IMR-90 (cell line): ENCODE measurements at regions not wholly inside any gene's neighbourhood (a gene's known extent, or its start where the extent isn't known, plus 50 kb on each side); places are given as distances from the start of the nearest gene placed in this dataset.

Experiments
- ATAC-seq: fragments of 200-7000 bp; cut with Tn5 transposase; 2 replicates; pipeline ENCODE4 v1.9.1; 2020; ENCODE audit warnings: low read depth, mild to moderate bottlenecking, moderate library complexity
- BruUV-seq: library from RNA; stranded (reverse); fragments of 400-500 nt; replicated peaks from 2 replicates; lab custom pipeline; 2021; lab: Mats Ljungman, UMichigan
- CTCF ChIA-PET: fragments of 300-600 bp; formaldehyde crosslinking; extraction: SDS; loops from one replicate; lab custom pipeline; 2021; ENCODE audit warnings: antibody characterized with exemption; lab: Yijun Ruan, JAX
- POLR2A ChIA-PET: fragments of 300-600 bp; sonication (Branson Sonifier 250); formaldehyde crosslinking; loops from one replicate; lab custom pipeline; 2022; ENCODE audit warnings: antibody characterized with exemption; ENCODE audit not compliant: unreplicated experiment; lab: Charles Lee
- DNase-seq: peaks from one replicate; pipeline ENCODE4 v3.0.0; 2013
- H2AFZ ChIP-seq: replicated peaks from 2 replicates; pipeline ENCODE3; 2013; ENCODE audit warnings: low read length, mild to moderate bottlenecking; ENCODE audit not compliant: poor library complexity
- H2AK5ac ChIP-seq: 2 replicates; pipeline ENCODE4 v1.6.1; 2013; ENCODE audit warnings: low read depth, low read length, inconsistent platforms
- H2AK9ac ChIP-seq: replicated peaks from 2 replicates; pipeline ENCODE3; 2013; ENCODE audit warnings: mild to moderate bottlenecking, low read depth, low read length, moderate library complexity; ENCODE audit not compliant: poor library complexity
- H2BK120ac ChIP-seq: 2 replicates; pipeline ENCODE4 v1.6.1; 2013; ENCODE audit warnings: low read depth, low read length, inconsistent platforms
- H2BK15ac ChIP-seq: 3 replicates; pipeline ENCODE4 v1.6.1; 2013; ENCODE audit warnings: low read depth, low read length, inconsistent platforms
- H2BK20ac ChIP-seq: 2 replicates; pipeline ENCODE4 v1.6.1; 2013; ENCODE audit warnings: low read depth, mild to moderate bottlenecking, inconsistent platforms, low read length, moderate library complexity
- H2BK5ac ChIP-seq: 2 replicates; pipeline ENCODE4 v1.6.1; 2013; ENCODE audit warnings: mild to moderate bottlenecking, low read depth, low read length, inconsistent platforms; ENCODE audit not compliant: poor library complexity, severe bottlenecking
- H3K14ac ChIP-seq: replicated peaks from 2 replicates; pipeline ENCODE4 v1.6.1; 2013; ENCODE audit warnings: low read depth, low read length, inconsistent platforms
- H3K18ac ChIP-seq: 2 replicates; pipeline ENCODE4 v1.6.1; 2013; ENCODE audit warnings: low read depth, low read length, control low read depth
- H3K23ac ChIP-seq: 2 replicates; pipeline ENCODE4 v1.6.1; 2013; ENCODE audit warnings: low read depth, low read length, inconsistent platforms
- H3K27ac ChIP-seq: 2 replicates; pipeline ENCODE4 v1.5.1; 2013; ENCODE audit warnings: mild to moderate bottlenecking, control low read depth, low read length; ENCODE audit not compliant: insufficient read depth
- H3K27me3 ChIP-seq: 2 replicates; pipeline ENCODE4 v1.6.1; 2013; ENCODE audit warnings: low read length; ENCODE audit not compliant: control insufficient read depth, insufficient read depth
- H3K36me3 ChIP-seq: 2 replicates; pipeline ENCODE4 v1.6.1; 2013; ENCODE audit warnings: low read length, mixed read lengths; ENCODE audit not compliant: control insufficient read depth, insufficient read depth
- H3K4ac ChIP-seq: 2 replicates; pipeline ENCODE4 v1.6.1; 2013; ENCODE audit warnings: low read depth, low read length, inconsistent platforms
- H3K4me1 ChIP-seq: 2 replicates; pipeline ENCODE4 v1.6.1; 2013; ENCODE audit warnings: low read length, mixed read lengths; ENCODE audit not compliant: control insufficient read depth, insufficient read depth
- H3K4me2 ChIP-seq: 2 replicates; pipeline ENCODE4 v1.6.1; 2013; ENCODE audit warnings: low read depth, mild to moderate bottlenecking, control low read depth, low read length, moderate library complexity
- H3K4me3 ChIP-seq: 2 replicates; pipeline ENCODE4 v1.5.1; 2013; ENCODE audit warnings: low read depth, mild to moderate bottlenecking, control low read depth, low read length, moderate library complexity; ENCODE audit not compliant: insufficient read depth
- H3K56ac ChIP-seq: 2 replicates; pipeline ENCODE4 v1.6.1; 2013; ENCODE audit warnings: low read length, inconsistent platforms; ENCODE audit not compliant: insufficient read depth; ENCODE audit errors: extremely low read depth
- H3K79me1 ChIP-seq, 2 experiments: 2 replicates each; pipeline ENCODE4 v1.6.1; 2013; ENCODE audit warnings: low read length in 2 of 2, inconsistent platforms in 1 of 2, low read depth in 1 of 2
- H3K9ac ChIP-seq: 2 replicates; pipeline ENCODE4 v1.6.1; 2013; ENCODE audit warnings: low read depth, low read length, control low read depth
- H3K9me1 ChIP-seq: 2 replicates; pipeline ENCODE4 v1.6.1; 2013; ENCODE audit warnings: low read length, inconsistent platforms; ENCODE audit not compliant: insufficient read depth
- H3K9me3 ChIP-seq: 2 replicates; pipeline ENCODE4 v1.6.1; 2013; ENCODE audit warnings: low read length; ENCODE audit not compliant: control insufficient read depth, insufficient read depth
- H4K20me1 ChIP-seq: 2 replicates; pipeline ENCODE4 v1.6.1; 2013; ENCODE audit warnings: low read length, inconsistent platforms; ENCODE audit not compliant: insufficient read depth
- H4K5ac ChIP-seq: 2 replicates; pipeline ENCODE4 v1.6.1; 2013; ENCODE audit warnings: mild to moderate bottlenecking, low read depth, low read length, control low read depth
- H4K8ac ChIP-seq, 2 experiments: 2 replicates each; pipeline ENCODE4 v1.6.1; 2013; ENCODE audit warnings: low read depth in 2 of 2, low read length in 2 of 2, control low read depth in 1 of 2, inconsistent platforms in 1 of 2
- H4K91ac ChIP-seq: 2 replicates; pipeline ENCODE4 v1.6.1; 2013; ENCODE audit warnings: low read depth, low read length, inconsistent platforms; ENCODE audit not compliant: insufficient read depth
- BHLHE40 ChIP-seq: fragments of 150-350 bp; IDR thresholded peaks from 2 replicates; pipeline ENCODE4 v1.6.1; 2016; ENCODE audit warnings: mild to moderate bottlenecking, low read depth, low read length
- CHD1 ChIP-seq: IDR thresholded peaks from 2 replicates; pipeline ENCODE4 v1.6.1; 2012; ENCODE audit warnings: low read depth, low read length, improper control_type of control experiment
- CTCF ChIP-seq: conservative IDR thresholded peaks from 2 replicates; pipeline ENCODE4 v1.5.1; 2012; ENCODE audit warnings: mild to moderate bottlenecking, low read depth, low read length, improper control_type of control experiment
- FOS ChIP-seq: fragments of 150-350 bp; IDR thresholded peaks from 2 replicates; pipeline ENCODE4 v1.6.1; 2016; ENCODE audit warnings: low read depth, low read length
- MAFK ChIP-seq: IDR thresholded peaks from 2 replicates; pipeline ENCODE4 v1.6.1; 2012; ENCODE audit warnings: low read depth, low read length, improper control_type of control experiment
- MAZ ChIP-seq: IDR thresholded peaks from 2 replicates; pipeline ENCODE4 v1.6.1; 2012; ENCODE audit warnings: low read depth, mild to moderate bottlenecking, low read length, improper control_type of control experiment, moderate library complexity, borderline replicate concordance
- MXI1 ChIP-seq: IDR thresholded peaks from 2 replicates; pipeline ENCODE4 v1.6.1; 2012; ENCODE audit warnings: low read depth, mild to moderate bottlenecking, low read length, moderate library complexity, borderline replicate concordance
- POLR2A ChIP-seq: IDR thresholded peaks from 2 replicates; pipeline ENCODE4 v1.6.1; 2012; ENCODE audit warnings: mild to moderate bottlenecking, low read depth, low read length
- RAD21 ChIP-seq: IDR thresholded peaks from 2 replicates; pipeline ENCODE4 v1.6.1; 2012; ENCODE audit warnings: low read length, improper control_type of control experiment
- RCOR1 ChIP-seq: IDR thresholded peaks from 2 replicates; pipeline ENCODE4 v1.6.1; 2012; ENCODE audit warnings: mild to moderate bottlenecking, low read length, improper control_type of control experiment; ENCODE audit not compliant: insufficient replicate concordance
- RFX5 ChIP-seq: IDR thresholded peaks from 2 replicates; pipeline ENCODE4 v1.8.0; 2012; ENCODE audit warnings: low read depth, mild to moderate bottlenecking, low read length, moderate library complexity
- WGBS, 2 experiments: methylation state at CpG; one replicate each; pipeline versions ENCODE4 v1.1.5 to v1.1.7; 2013; ENCODE audit warnings: missing lambda C conversion rate in 2 of 2; ENCODE audit not compliant: insufficient read length in 1 of 2; ENCODE audit errors: extremely low coverage in 2 of 2; 5-methylcytosine and 5-hydroxymethylcytosine counted together
- dilution Hi-C: fragments of 300-500 bp; cut with HindIII; formaldehyde crosslinking; loops from one replicate; pipeline ENCODE4 v1.14.3; 2018; ENCODE audit warnings: low sequenced_read_pairs; ENCODE audit not compliant: unreplicated experiment
- in situ Hi-C: fragments of 300-500 bp; cut with MboI; formaldehyde crosslinking; loops from 3 replicates; pipeline ENCODE4 v1.14.3; 2019; ENCODE audit warnings: low sequenced_read_pairs, inconsistent platforms, mixed read lengths
- intact Hi-C: fragments of 100-400 bp; cut with micrococcal nuclease; formaldehyde crosslinking; loops from 2 replicates; pipeline ENCODE4 v1.10.0; 2022
- TF ChIP-seq, protein P1 (sequence below): fragments of 150-350 bp; IDR thresholded peaks from 2 replicates; pipeline ENCODE4 v1.6.1; 2017; ENCODE audit warnings: mild to moderate bottlenecking, antibody characterized with exemption, low read length, low read depth
- TF ChIP-seq, protein P2 (sequence below): fragments of 150-350 bp; IDR thresholded peaks from 2 replicates; pipeline ENCODE4 v1.6.1; 2016; ENCODE audit warnings: low read depth, mild to moderate bottlenecking, low read length, moderate library complexity, borderline replicate concordance

DNA sequence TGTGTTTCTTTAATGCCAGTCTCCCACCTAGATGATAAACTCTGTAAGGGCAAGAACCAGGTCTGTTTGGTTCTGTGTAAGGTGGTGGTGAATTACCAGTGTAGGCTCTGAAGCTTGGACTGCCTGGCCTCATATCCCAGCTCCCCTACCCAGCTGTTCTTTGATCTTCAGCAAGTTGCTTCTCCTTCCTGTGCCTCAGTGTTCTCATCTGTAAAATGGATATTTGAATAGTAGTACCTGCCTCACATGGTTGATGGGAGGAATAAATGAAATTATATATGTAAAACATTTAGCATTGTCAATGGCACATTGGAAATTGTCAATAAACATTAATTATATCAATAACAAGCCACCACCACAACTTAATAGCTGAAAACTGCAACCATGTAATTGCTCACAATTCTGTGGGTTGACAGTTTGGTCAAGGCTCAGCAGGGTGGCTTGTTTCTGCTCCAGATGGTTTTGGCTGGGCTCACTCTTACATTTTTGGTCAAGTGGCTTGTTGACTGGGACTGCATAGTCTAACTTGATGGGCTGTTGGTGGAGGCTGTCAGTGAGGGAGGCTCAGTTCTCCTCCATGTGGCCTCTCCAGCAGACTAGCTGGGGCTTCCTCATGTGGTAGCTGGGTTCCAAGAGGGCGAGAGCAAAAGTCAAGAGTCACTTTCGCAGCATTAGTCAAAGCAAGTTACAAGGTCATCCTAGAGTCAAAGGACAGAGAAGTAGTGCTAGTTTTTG lies 84.5 kb upstream of the DUSP5 start:
- no peak overlapping the region for H4K5ac ChIP-seq
- H3K36me3 ChIP-seq = no peaks in the 10 kb centered on the region
- no peak for DNase-seq
- no peak overlapping the region for H2AFZ ChIP-seq
- POLR2A ChIA-PET = no interaction called here
- peaks cover 0 to 15% of the 10 kb centered on the region in 2 experiments; a peak in 1 of 4 replicates for H3K79me1 ChIP-seq
- no peak overlapping the region for H2AK9ac ChIP-seq
- peak overlapping the region; percentile 67 for H3K4ac ChIP-seq
- WGBS, 2 experiments = no CpG with 5 or more reads among the region's 2 CpGs
- no peak for ATAC-seq
- no peak overlapping the region for H3K23ac ChIP-seq
- H4K20me1 ChIP-seq = no peaks in the 10 kb centered on the region
- H3K4me1 ChIP-seq = peaks cover 30% of the 10 kb centered on the region
- H2BK20ac ChIP-seq = peak overlapping the region; percentile 32
- H3K9ac ChIP-seq = no peak overlapping the region
- intact Hi-C loops = no loop called here
- H2BK5ac ChIP-seq = no peak overlapping the region
- no peak overlapping the region for H3K4me2 ChIP-seq
- no peak overlapping the region for H3K56ac ChIP-seq
- in situ Hi-C loops = no loop called here
- H3K27me3 ChIP-seq = no peaks in the 10 kb centered on the region
- dilution Hi-C loops = no loop called here
- TF ChIP-seq CTCF (no peak), POLR2A (no peak), MAZ (no peak), MAFK (no peak), RAD21 (no peak), RCOR1 (no peak), FOS (no peak), RFX5 (no peak), BHLHE40 (no peak), MXI1 (no peak), CHD1 (no peak)
- TF ChIP-seq, protein P1, sequence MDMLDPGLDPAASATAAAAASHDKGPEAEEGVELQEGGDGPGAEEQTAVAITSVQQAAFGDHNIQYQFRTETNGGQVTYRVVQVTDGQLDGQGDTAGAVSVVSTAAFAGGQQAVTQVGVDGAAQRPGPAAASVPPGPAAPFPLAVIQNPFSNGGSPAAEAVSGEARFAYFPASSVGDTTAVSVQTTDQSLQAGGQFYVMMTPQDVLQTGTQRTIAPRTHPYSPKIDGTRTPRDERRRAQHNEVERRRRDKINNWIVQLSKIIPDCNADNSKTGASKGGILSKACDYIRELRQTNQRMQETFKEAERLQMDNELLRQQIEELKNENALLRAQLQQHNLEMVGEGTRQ = no peak
- TF ChIP-seq, protein P2, sequence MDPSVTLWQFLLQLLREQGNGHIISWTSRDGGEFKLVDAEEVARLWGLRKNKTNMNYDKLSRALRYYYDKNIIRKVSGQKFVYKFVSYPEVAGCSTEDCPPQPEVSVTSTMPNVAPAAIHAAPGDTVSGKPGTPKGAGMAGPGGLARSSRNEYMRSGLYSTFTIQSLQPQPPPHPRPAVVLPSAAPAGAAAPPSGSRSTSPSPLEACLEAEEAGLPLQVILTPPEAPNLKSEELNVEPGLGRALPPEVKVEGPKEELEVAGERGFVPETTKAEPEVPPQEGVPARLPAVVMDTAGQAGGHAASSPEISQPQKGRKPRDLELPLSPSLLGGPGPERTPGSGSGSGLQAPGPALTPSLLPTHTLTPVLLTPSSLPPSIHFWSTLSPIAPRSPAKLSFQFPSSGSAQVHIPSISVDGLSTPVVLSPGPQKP = no peak
- H3K14ac ChIP-seq = peak overlapping the region; percentile 18; the same call in 1 of the 2 replicates
- no peak overlapping the region for H3K4me3 ChIP-seq
- CTCF ChIA-PET = interaction anchor here (0.6 kb wide), 1 partner anchor 187 kb away, joined by 3 read pairs; no protein-coding TSS in a partner anchor
- H4K8ac ChIP-seq = 0 out of 4 replicates have a peak overlapping the region, but pooled peaks of 1 of the 2 experiments have one; percentile 14
- no TSS peak for BruUV-seq
- peak overlapping the region; percentile 45; the same call in 1 of the 2 replicates for H2BK120ac ChIP-seq
- peaks cover 38% of the 10 kb centered on the region for H3K9me1 ChIP-seq
- no peak overlapping the region for H3K18ac ChIP-seq
- no peak overlapping the region for H3K27ac ChIP-seq
- H3K9me3 ChIP-seq = no peaks in the 10 kb centered on the region; the same call in 1 of the 2 replicates
- peak overlapping the region; percentile 39; the same call in 1 of the 2 replicates for H4K91ac ChIP-seq
- peak overlapping the region; percentile 31; the same call in 1 of the 3 replicates for H2BK15ac ChIP-seq
- H2AK5ac ChIP-seq = peak overlapping the region; percentile 48; the same call in 1 of the 2 replicates
